Fibroblast of the aortic adventitia (primary cell): ENCODE measurements at regions not wholly inside any gene's neighbourhood (a gene's known extent, or its start where the extent isn't known, plus 50 kb on each side); places are given as distances from the start of the nearest gene placed in this dataset.

Experiments used
- DNase-seq: peaks from one replicate; pipeline ENCODE4 v3.0.0-alpha.2; 2010; ENCODE audit warnings: low read depth
- H3K4me3 ChIP-seq: 2 replicates; pipeline ENCODE4 v1.5.1; 2011; ENCODE audit warnings: low read depth, mild to moderate bottlenecking, control low read depth, low read length, moderate library complexity
- TF ChIP-seq, protein P1 (sequence below): IDR thresholded peaks from 2 replicates; pipeline ENCODE4 v1.5.1; 2011; ENCODE audit warnings: mild to moderate bottlenecking, low read length, control low read depth, inconsistent platforms; ENCODE audit not compliant: insufficient read depth

DNA sequence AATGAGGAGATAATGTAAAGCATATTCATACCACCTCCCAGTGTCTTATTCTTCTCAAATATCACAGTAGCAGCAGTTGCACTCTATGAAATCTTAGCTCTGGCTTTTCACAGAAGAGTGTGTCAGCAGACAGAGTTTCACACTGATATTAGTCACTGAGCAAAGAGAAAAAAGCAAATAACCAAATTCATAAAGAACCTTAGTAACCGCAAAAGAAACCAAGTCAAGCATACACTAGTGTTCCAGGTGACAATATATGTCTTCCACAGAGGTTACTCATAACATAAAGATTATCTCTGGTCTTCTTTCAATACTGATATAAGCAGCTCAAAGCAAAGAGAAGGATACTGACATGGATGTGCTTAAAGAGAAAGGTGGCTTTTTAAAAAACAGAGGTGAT lies 181.7 kb upstream of the EDNRA start:
- no peak for DNase-seq
- TF ChIP-seq, protein P1, sequence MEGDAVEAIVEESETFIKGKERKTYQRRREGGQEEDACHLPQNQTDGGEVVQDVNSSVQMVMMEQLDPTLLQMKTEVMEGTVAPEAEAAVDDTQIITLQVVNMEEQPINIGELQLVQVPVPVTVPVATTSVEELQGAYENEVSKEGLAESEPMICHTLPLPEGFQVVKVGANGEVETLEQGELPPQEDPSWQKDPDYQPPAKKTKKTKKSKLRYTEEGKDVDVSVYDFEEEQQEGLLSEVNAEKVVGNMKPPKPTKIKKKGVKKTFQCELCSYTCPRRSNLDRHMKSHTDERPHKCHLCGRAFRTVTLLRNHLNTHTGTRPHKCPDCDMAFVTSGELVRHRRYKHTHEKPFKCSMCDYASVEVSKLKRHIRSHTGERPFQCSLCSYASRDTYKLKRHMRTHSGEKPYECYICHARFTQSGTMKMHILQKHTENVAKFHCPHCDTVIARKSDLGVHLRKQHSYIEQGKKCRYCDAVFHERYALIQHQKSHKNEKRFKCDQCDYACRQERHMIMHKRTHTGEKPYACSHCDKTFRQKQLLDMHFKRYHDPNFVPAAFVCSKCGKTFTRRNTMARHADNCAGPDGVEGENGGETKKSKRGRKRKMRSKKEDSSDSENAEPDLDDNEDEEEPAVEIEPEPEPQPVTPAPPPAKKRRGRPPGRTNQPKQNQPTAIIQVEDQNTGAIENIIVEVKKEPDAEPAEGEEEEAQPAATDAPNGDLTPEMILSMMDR = no peak
- no peak overlapping the region for H3K4me3 ChIP-seq

DNA sequence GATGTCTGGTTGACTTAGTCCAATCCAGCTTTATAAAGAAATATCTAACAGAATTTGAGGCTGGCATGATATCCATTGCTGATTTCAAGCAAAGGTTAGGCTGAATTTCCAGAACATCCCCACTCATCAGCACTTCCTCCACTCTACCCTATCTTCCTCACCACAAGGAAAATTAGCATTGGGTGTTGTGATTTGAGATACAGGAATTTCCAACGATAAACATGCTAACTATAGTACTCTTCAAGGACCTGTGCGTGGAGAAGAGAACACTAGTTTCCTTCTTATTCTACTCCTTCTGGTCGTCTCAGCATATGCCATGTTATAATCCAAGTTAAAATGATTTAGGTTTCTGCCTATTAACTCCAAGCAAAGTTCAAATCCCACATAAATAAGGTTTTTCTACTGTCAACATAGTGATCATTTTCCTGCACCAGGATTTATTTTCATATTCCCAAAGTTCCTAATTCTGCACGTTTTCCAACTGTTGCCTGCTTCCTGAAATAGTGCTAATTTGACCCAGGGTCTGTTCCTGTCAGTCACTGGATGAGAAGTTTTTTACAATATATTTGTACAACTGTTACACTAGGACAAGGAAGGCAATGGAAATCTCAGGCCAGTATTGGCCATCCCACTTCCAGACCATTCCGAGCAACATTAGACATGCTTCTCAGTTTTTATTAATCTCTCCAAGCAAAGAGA lies 177.6 kb upstream of the EDNRA start:
- TF ChIP-seq, protein P1 = no peak
- no peak overlapping the region for H3K4me3 ChIP-seq
- no peak for DNase-seq

DNA sequence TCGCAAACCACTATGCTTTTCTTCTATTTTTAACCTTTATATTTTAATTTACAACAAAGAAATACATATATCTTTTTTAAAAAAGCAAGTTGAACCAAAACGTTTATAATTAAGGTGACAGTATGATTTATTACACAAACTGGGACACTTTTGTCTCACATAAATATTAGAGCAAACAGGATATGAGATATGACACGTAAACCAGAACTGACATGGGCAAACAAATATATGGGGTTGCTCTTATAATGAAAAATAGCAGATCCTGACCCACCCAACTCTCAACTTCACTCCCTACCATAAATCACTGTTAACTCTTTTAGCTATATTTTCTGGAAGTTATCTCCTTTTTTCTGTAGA lies 177.0 kb upstream of the EDNRA start:
- H3K4me3 ChIP-seq = no peak overlapping the region
- TF ChIP-seq, protein P1 = no peak
- no peak for DNase-seq

DNA sequence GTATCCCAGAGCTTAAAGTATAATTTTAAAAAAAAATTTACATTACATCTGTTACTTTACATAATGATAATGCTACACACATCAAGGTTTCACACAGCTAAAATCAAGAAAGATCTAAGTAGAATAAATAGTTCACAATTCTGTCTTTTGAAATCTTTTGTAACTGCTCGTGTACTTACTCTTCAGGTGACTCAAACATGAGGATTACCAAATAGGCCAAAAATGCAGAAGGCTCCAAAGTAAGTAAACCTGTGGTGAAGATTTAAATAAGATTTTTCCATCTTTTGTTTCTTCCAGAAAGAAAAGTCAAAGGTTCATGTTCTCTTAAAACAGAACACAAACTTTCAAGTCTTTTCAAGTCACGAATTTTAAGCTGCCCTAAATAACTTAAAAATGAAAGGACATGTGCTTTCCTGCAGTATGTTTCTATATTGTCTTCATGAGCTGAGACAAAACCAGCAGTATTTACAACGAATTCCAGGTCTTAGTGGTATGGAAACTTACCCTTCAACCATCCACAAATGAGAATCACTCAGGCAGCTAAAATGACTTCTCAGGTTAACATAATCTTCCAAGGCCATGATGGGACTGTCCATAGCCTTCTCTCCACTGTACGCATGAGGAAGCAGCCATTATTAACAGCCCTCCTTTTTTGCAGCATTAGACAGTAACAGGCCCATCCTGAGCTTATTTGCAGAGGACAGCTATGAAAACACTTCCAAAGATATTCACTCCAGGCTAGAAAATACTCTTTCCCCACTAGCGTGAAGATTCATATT lies 172.8 kb upstream of the EDNRA start:
- H3K4me3 ChIP-seq = no peak overlapping the region
- DNase-seq = no peak
- TF ChIP-seq, protein P1 = no peak

DNA sequence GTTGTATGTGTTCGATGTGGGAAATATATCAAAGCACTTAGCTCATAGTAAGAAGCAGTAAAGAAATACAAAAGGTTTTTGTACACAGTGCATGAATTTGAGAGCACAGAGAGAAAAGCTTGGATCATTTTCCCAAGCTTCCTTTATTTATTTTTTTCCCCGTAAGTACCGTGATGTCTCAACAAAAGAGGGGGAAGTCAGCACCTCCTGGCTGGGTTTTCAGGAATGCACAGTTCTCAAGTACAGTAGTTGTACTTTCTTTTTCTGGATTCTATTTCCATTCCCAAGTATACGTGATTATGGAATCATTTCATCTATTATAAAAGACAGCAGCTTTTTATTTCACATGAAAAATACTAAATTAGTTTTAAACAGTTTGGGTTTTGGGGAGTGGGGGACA lies 171.5 kb upstream of the EDNRA start:
- TF ChIP-seq, protein P1 = no peak
- no peak for DNase-seq
- no peak overlapping the region for H3K4me3 ChIP-seq

DNA sequence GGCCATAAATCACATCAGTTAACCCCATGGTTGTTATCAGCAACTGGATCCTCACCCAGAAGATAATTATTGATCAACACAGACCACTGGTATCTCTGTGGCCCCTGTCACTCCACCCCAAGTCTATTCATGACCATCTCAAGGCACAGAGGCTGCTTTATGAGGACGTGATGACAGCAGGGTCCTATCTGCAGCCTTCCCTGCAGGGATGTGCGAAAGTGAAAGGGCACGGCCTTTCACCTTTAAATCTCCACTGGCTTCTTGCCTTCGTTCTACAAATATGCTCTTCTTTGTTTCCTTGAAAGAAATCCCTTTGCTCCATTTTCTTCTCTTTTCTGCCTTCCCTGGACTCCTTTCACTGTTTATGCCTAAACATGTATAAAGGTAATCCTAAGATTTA lies 170.6 kb upstream of the EDNRA start:
- TF ChIP-seq, protein P1 = no peak
- DNase-seq = no peak
- no peak overlapping the region for H3K4me3 ChIP-seq
